HEK293T (cell line): ENCODE measurements at regions not wholly inside any gene's neighbourhood (a gene's known extent, or its start where the extent isn't known, plus 50 kb on each side); places are given as distances from the start of the nearest gene placed in this dataset.

Experiments used
- CTCF ChIA-PET: fragments of 350-600 bp; formaldehyde crosslinking; extraction: SDS; loops from one replicate; lab custom pipeline; 2021; ENCODE audit warnings: antibody characterized with exemption, inconsistent platforms; lab: Yijun Ruan, JAX
- POLR2A ChIA-PET: fragments of 350-600 bp; formaldehyde crosslinking; extraction: SDS; loops from one replicate; lab custom pipeline; 2020; ENCODE audit warnings: antibody characterized with exemption, inconsistent platforms; lab: Yijun Ruan, JAX
- DNase-seq: peaks from one replicate; pipeline ENCODE4 v3.0.0; 2012; ENCODE audit warnings: mixed read lengths; ENCODE audit errors: extremely low spot score
- ARNT ChIP-seq: fragments of 450-650 bp; IDR thresholded peaks from 2 replicates; pipeline ENCODE4 v1.6.1; 2017; ENCODE audit warnings: mild to moderate bottlenecking
- BHLHE40 ChIP-seq: fragments of 450-650 bp; IDR thresholded peaks from 2 replicates; pipeline ENCODE4 v1.6.1; 2016; ENCODE audit warnings: mild to moderate bottlenecking, moderate library complexity, borderline replicate concordance
- CTBP1 ChIP-seq: fragments of 450-650 bp; IDR thresholded peaks from 2 replicates; pipeline ENCODE4 v1.6.1; 2016; ENCODE audit warnings: borderline replicate concordance
- ELF4 ChIP-seq: fragments of 450-650 bp; IDR thresholded peaks from 2 replicates; pipeline ENCODE4 v1.6.1; 2017; ENCODE audit warnings: antibody characterized with exemption
- FOXA1 ChIP-seq: fragments of 450-650 bp; IDR thresholded peaks from 2 replicates; pipeline ENCODE4 v1.6.1; 2016; ENCODE audit warnings: mild to moderate bottlenecking
- FOXK2 ChIP-seq: fragments of 450-650 bp; IDR thresholded peaks from 2 replicates; pipeline ENCODE4 v1.6.1; 2016; ENCODE audit warnings: mild to moderate bottlenecking
- FOXM1 ChIP-seq: fragments of 450-650 bp; IDR thresholded peaks from 2 replicates; pipeline ENCODE4 v1.6.1; 2017; ENCODE audit warnings: mild to moderate bottlenecking, borderline replicate concordance
- HDGF ChIP-seq: fragments of 450-650 bp; IDR thresholded peaks from 2 replicates; pipeline ENCODE4 v1.6.1; 2017; ENCODE audit warnings: antibody characterized with exemption, borderline replicate concordance
- L3MBTL2 ChIP-seq: fragments of 450-650 bp; conservative IDR thresholded peaks from 2 replicates; pipeline ENCODE4 v1.6.1; 2016; ENCODE audit warnings: mild to moderate bottlenecking
- LEF1 ChIP-seq: fragments of 450-650 bp; IDR thresholded peaks from 2 replicates; pipeline ENCODE4 v1.6.1; 2017; ENCODE audit warnings: mild to moderate bottlenecking, borderline replicate concordance
- NFRKB ChIP-seq: fragments of 450-650 bp; IDR thresholded peaks from 2 replicates; pipeline ENCODE4 v1.6.1; 2016; ENCODE audit warnings: mild to moderate bottlenecking, moderate library complexity
- PKNOX1 ChIP-seq: fragments of 450-650 bp; IDR thresholded peaks from 2 replicates; pipeline ENCODE4 v1.6.1; 2016
- SP1 ChIP-seq: fragments of 450-650 bp; IDR thresholded peaks from 2 replicates; pipeline ENCODE4 v1.6.1; 2017
- SUZ12 ChIP-seq: fragments of 450-650 bp; IDR thresholded peaks from 2 replicates; pipeline ENCODE4 v1.6.1; 2016; ENCODE audit warnings: mild to moderate bottlenecking
- TARDBP ChIP-seq: fragments of 450-650 bp; IDR thresholded peaks from 2 replicates; pipeline ENCODE4 v1.6.1; 2016
- ZNF384 ChIP-seq: fragments of 450-650 bp; IDR thresholded peaks from 2 replicates; pipeline ENCODE4 v1.6.1; 2016

GRCh38 chr3:124579641-124580040 is 150.6 kb upstream of the UMPS start:
- TF ChIP-seq ARNT (no peak), TARDBP (no peak), FOXA1 (no peak), BHLHE40 (no peak), FOXK2 (no peak), NFRKB (no peak), LEF1 (no peak)
- no peak for DNase-seq
- ChIA-PET CTCF (no interaction called here), POLR2A (no interaction called here)

- POLR2A ChIA-PET, result no interaction called here
- DNase-seq, result no peak
- TF ChIP-seq LEF1, result no peak
- no peak for TF ChIP-seq FOXA1
- TF ChIP-seq BHLHE40, result no peak
- no peak for TF ChIP-seq ELF4
- TF ChIP-seq SUZ12, result no peak
- no peak for TF ChIP-seq NFRKB
- CTCF ChIA-PET, result no interaction called here
Measured at GRCh38 chr3:124582196-124582595, 148.1 kb upstream of the UMPS start.

DNA sequence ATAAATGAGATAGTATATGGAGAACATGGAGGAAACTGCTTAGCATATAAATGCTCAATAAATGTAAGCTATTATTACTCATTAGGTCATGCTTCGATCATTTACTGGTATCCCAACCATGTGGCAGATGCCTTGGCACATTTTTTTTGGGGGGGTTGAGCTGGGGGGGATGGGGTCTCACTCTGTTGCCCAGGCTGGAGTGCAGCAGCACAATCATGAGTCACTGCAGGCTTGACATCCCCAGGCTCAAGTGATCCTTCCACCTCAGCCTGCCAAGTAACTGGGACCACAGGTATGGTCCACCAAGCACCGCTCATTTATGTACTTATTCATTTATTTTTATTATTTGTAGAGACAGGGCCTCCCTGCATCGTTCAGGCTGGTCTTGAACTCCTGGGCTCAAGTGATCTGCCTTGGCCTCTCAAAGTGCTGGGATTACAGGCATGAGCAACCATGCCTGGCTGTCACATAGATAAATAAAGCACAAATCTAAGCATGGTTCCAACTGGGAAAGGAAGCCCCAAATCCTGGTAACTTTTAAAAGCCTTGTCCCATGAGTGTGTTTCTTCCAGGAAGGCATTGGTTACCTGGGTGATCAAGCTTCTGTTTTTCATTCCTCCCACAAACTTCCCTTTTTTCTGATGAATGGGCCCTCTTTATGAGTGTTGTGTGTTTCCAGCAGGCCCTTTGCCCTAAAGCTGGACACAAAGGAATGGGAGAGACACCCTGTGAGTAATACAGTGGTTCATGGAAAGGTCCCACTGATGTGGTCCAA is 147.4 kb upstream of the UMPS start:
- no peak for DNase-seq
- no peak for TF ChIP-seq ARNT
- TF ChIP-seq LEF1, result no peak
- TF ChIP-seq HDGF, result no peak
- no peak for TF ChIP-seq PKNOX1
- no peak for TF ChIP-seq BHLHE40
- TF ChIP-seq FOXK2, result no peak
- TF ChIP-seq FOXM1, result no peak
- TF ChIP-seq L3MBTL2, result no peak
- TF ChIP-seq NFRKB, result no peak
- no peak for TF ChIP-seq ZNF384
- TF ChIP-seq FOXA1, result no peak
- no peak for TF ChIP-seq TARDBP
- TF ChIP-seq ELF4, result no peak
- TF ChIP-seq SUZ12, result no peak
- CTCF ChIA-PET, result no interaction called here
- POLR2A ChIA-PET, result no interaction called here

- ChIA-PET CTCF (interaction anchor here (0.7 kb wide), 1 partner anchor 566 kb away, joined by 3 read pairs; no protein-coding TSS in a partner anchor), POLR2A (no interaction called here)
- DNase-seq, result no peak
- TF ChIP-seq CTBP1, result no peak
- no peak for TF ChIP-seq ZNF384
Measured at GRCh38 chr3:124584245-124584551, 146.1 kb upstream of the UMPS start.

GRCh38 chr3:124584552-124585391 is 145.5 kb upstream of the UMPS start:
- POLR2A ChIA-PET, result no interaction called here
- peak; percentile 73 for TF ChIP-seq L3MBTL2
- no peak for TF ChIP-seq SUZ12
- CTCF ChIA-PET, result interaction anchor here (0.6 to 1.0 kb wide), 3 partner anchors 20 to 565 kb away, joined by 3 to 6 read pairs (median 4); no protein-coding TSS in a partner anchor
- peak; percentile 77 for DNase-seq

- CTCF ChIA-PET, result no interaction called here
- POLR2A ChIA-PET, result no interaction called here
- DNase-seq, result no peak
- TF ChIP-seq HDGF (no peak), TARDBP (no peak), LEF1 (no peak), FOXK2 (no peak), BHLHE40 (no peak), SUZ12 (no peak), ELF4 (no peak), ZNF384 (no peak), FOXM1 (no peak), FOXA1 (no peak), ARNT (no peak), NFRKB (no peak), CTBP1 (no peak), PKNOX1 (no peak)
Measured at GRCh38 chr3:124586126-124587052, 143.9 kb upstream of the UMPS start.

DNA sequence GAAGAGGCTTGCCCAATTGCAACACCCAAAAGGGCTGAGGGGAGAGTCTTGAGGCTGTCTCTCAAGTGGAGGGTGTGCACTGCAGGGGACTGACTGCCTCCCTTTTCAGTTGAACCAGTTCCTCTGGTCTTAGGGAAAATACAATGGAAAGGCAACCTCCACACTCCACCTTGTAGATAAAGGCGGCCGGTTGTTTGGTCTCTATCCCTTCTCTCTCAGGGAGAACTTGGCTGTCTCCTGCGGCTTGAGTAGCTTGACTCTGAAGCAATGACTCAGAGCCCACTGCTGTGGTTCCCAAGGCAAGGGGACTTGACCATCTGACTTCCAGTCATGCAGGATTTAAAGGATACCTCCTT is 143.2 kb upstream of the UMPS start:
- ChIA-PET CTCF (no interaction called here), POLR2A (no interaction called here)
- TF ChIP-seq SUZ12, result no peak
- no peak for TF ChIP-seq ELF4
- no peak for TF ChIP-seq CTBP1
- no peak for TF ChIP-seq FOXA1
- TF ChIP-seq BHLHE40, result no peak
- TF ChIP-seq FOXK2, result no peak
- TF ChIP-seq ZNF384, result no peak
- no peak for TF ChIP-seq SP1
- no peak for TF ChIP-seq PKNOX1
- TF ChIP-seq TARDBP, result no peak
- no peak for TF ChIP-seq L3MBTL2
- TF ChIP-seq NFRKB, result no peak
- TF ChIP-seq HDGF, result no peak
- TF ChIP-seq FOXM1, result no peak
- TF ChIP-seq LEF1, result no peak
- TF ChIP-seq ARNT, result no peak
- no peak for DNase-seq
